ENCODE measurements at regions not wholly inside any gene's neighbourhood (a gene's known extent, or its start where the extent isn't known, plus 50 kb on each side); places are given as distances from the start of the nearest gene placed in this dataset.
"Not testable (repeated sequence)": the region's sequence is repeated elsewhere in the genome, so short reads cannot be mapped to it uniquely, and the experiment has no call there.

DNA sequence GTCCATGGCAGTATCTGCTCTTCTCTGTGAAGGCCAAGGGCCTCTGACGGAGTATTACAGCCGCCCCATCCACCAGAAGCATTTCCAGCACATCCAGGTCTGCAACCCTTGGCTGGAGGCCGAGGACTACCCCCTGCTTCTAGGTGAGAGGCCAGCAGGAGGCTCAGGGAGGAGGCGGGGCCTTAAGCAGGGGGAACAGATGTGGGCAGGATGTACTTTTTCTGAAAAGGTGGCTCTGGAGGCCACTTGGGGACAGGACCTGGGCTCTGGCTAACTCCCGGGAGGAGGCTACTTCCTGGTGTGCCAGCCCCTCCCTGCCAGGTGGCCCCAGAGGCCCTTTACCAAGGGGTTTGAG lies 113.9 kb upstream of the ALDH3B2 start:
- H3K27ac ChIP-seq (ENCODE audit: low read length); H3K9me3 ChIP-seq (ENCODE audit: control insufficient read depth, insufficient read depth, low read depth, low read length); intact Hi-C loops (cut with micrococcal nuclease; ENCODE audit: unreplicated experiment); H3K4me3 ChIP-seq (ENCODE audit: low read depth in 2 of 2, low read length in 2 of 2); H3K27me3 ChIP-seq (ENCODE audit: control insufficient read depth, insufficient read depth, low read length); H3K36me3 ChIP-seq (ENCODE audit: control insufficient read depth, insufficient read depth, low read length); CTCF ChIA-PET; H3K4me1 ChIP-seq (ENCODE audit: control insufficient read depth, insufficient read depth, low read length); POLR2A ChIA-PET; DNase-seq (ENCODE audit: low read depth, low spot score); ATAC-seq; in situ Hi-C loops (cut with HindIII; ENCODE audit: low pct_unique_long_range_greater_than_20kb, low sequenced_read_pairs); BruUV-seq (replicated peaks): not testable (repeated sequence)

DNA sequence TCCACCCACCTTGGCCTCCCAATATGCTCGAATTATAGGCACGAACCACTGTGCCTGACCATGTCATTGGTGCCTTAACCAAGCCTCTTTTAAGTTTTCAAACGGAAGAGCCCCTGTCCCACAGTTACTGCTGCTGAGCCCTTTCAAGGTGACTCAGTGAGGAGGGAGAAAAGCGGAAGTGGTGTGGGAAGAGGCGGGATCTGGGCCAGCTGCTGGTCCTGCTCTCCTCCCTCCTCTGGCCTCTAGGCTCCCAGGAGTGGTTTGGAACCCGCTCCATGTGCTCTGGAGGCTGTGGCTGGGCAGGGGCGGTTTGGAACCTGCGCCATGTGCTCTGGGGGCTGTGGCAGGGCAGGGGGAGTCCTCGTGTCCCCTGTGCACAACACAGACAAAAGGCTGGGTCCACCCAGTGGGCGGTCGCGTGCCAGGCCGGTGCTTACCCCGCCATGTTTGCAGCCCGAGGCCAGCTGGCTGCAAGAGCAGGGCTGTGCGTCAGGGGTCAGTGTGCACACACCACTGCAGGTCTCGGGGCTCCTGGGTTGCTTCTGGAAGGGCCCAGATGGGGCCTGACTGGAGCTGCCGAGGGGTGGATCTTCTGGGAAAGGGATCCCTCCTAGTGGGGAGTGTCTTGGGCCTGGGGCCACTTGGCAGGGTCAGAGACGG lies 113.4 kb upstream of the ALDH3B2 start:
- in situ Hi-C loops (cut with HindIII; ENCODE audit: low pct_unique_long_range_greater_than_20kb, low sequenced_read_pairs); H3K27ac ChIP-seq (ENCODE audit: low read length); DNase-seq (ENCODE audit: low read depth, low spot score); H3K27me3 ChIP-seq (ENCODE audit: control insufficient read depth, insufficient read depth, low read length); BruUV-seq (replicated peaks); CTCF ChIA-PET; H3K4me1 ChIP-seq (ENCODE audit: control insufficient read depth, insufficient read depth, low read length); intact Hi-C loops (cut with micrococcal nuclease; ENCODE audit: unreplicated experiment); ATAC-seq; H3K36me3 ChIP-seq (ENCODE audit: control insufficient read depth, insufficient read depth, low read length); H3K4me3 ChIP-seq (ENCODE audit: low read depth in 2 of 2, low read length in 2 of 2); H3K9me3 ChIP-seq (ENCODE audit: control insufficient read depth, insufficient read depth, low read depth, low read length); POLR2A ChIA-PET: not testable (repeated sequence)

DNA sequence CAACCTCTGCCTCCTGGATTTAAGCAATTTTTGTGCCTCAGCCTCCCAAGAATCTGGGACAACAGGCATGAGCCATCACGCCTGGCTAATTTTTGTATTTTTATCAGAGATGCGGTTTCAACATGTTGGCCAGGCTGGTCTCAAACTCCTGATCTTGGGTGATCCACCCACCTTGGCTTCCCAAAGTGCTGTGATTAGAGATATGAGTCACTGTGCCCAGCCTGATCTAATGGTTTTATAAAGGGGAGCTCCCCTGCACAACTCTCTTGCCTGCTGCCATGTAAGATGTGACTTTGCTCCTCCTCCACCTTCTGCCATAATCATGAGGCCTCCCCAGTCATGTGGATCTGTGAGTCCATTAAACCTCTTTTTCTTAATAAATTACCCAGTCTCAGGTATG lies 107.5 kb upstream of the ALDH3B2 start:
- H3K36me3 ChIP-seq (ENCODE audit: control insufficient read depth, insufficient read depth, low read length); BruUV-seq (replicated peaks); intact Hi-C loops (cut with micrococcal nuclease; ENCODE audit: unreplicated experiment); POLR2A ChIA-PET; H3K4me1 ChIP-seq (ENCODE audit: control insufficient read depth, insufficient read depth, low read length); H3K27me3 ChIP-seq (ENCODE audit: control insufficient read depth, insufficient read depth, low read length); H3K4me3 ChIP-seq (ENCODE audit: low read depth in 2 of 2, low read length in 2 of 2); CTCF ChIA-PET; ATAC-seq; in situ Hi-C loops (cut with HindIII; ENCODE audit: low pct_unique_long_range_greater_than_20kb, low sequenced_read_pairs); DNase-seq (ENCODE audit: low read depth, low spot score); H3K9me3 ChIP-seq (ENCODE audit: control insufficient read depth, insufficient read depth, low read depth, low read length); H3K27ac ChIP-seq (ENCODE audit: low read length): not testable (repeated sequence)

DNA sequence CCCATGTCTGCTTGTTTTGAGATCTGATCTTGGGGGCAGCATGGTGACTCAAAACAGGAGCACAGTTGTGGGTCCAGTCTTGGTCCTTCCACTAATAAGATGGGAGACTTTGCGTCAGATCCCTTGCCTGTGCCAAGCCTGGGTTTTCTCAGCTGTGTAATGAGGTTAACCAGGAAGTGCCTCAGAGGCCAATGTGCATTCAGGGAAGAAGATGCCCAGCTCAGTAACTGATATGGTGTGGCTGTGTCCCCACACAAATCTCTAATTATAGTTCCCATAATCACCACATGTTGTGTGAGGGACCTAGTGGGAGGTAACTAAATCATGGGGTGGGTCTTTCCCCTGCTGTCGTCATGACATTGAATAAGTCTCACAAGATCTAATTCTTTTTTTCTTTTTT lies 107.1 kb upstream of the ALDH3B2 start:
- intact Hi-C loops (cut with micrococcal nuclease; ENCODE audit: unreplicated experiment); H3K4me1 ChIP-seq (ENCODE audit: control insufficient read depth, insufficient read depth, low read length); H3K9me3 ChIP-seq (ENCODE audit: control insufficient read depth, insufficient read depth, low read depth, low read length); H3K4me3 ChIP-seq (ENCODE audit: low read depth in 2 of 2, low read length in 2 of 2); DNase-seq (ENCODE audit: low read depth, low spot score); H3K27me3 ChIP-seq (ENCODE audit: control insufficient read depth, insufficient read depth, low read length); H3K36me3 ChIP-seq (ENCODE audit: control insufficient read depth, insufficient read depth, low read length); POLR2A ChIA-PET; H3K27ac ChIP-seq (ENCODE audit: low read length); BruUV-seq (replicated peaks); CTCF ChIA-PET; in situ Hi-C loops (cut with HindIII; ENCODE audit: low pct_unique_long_range_greater_than_20kb, low sequenced_read_pairs); ATAC-seq: not testable (repeated sequence)

DNA sequence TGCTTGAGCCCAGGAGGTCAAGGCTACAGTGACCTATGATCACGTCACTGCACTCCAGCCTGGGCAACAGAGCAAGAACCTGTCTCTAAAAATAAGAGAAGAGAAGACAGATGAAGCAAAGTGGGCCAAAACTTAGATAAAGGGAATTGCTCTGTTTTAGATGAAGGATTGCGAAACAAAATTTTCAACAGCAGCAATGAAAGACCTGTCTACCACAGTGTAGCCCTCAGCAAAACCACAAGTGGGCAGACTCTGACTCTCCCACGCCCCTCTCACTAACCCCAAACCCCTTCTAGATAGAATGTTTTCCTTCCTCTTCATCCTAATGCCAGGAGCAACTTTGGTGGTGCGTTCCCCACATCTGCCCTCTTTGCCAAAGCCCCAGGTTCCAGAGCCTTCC lies 105.6 kb upstream of the ALDH3B2 start:
- no peaks in the 10 kb centered on the region for H3K9me3 ChIP-seq (ENCODE audit: control insufficient read depth, insufficient read depth, low read depth, low read length)
- H3K27ac ChIP-seq (ENCODE audit: low read length), result no peak overlapping the region
- no peak for ATAC-seq
- DNase-seq (ENCODE audit: low read depth, low spot score), result no peak
- POLR2A ChIA-PET, result no interaction called here
- in situ Hi-C loops (cut with HindIII; ENCODE audit: low pct_unique_long_range_greater_than_20kb, low sequenced_read_pairs) (no loop called here), intact Hi-C loops (cut with micrococcal nuclease; ENCODE audit: unreplicated experiment) (no loop called here)
- no peaks in the 10 kb centered on the region for H3K4me1 ChIP-seq (ENCODE audit: control insufficient read depth, insufficient read depth, low read length)
- H3K27me3 ChIP-seq (ENCODE audit: control insufficient read depth, insufficient read depth, low read length), result peaks cover 3% of the 10 kb centered on the region; the same call in 1 of the 2 replicates
- BruUV-seq (replicated peaks), result no TSS peak
- H3K4me3 ChIP-seq (ENCODE audit: low read depth in 2 of 2, low read length in 2 of 2), result no peak overlapping the region
- no peak for TF ChIP-seq TCF7L2 (IDR thresholded peaks at IDR 0.05; ENCODE audit: low read depth, low read length)
- CTCF ChIA-PET, result no interaction called here
- no peaks in the 10 kb centered on the region for H3K36me3 ChIP-seq (ENCODE audit: control insufficient read depth, insufficient read depth, low read length)

DNA sequence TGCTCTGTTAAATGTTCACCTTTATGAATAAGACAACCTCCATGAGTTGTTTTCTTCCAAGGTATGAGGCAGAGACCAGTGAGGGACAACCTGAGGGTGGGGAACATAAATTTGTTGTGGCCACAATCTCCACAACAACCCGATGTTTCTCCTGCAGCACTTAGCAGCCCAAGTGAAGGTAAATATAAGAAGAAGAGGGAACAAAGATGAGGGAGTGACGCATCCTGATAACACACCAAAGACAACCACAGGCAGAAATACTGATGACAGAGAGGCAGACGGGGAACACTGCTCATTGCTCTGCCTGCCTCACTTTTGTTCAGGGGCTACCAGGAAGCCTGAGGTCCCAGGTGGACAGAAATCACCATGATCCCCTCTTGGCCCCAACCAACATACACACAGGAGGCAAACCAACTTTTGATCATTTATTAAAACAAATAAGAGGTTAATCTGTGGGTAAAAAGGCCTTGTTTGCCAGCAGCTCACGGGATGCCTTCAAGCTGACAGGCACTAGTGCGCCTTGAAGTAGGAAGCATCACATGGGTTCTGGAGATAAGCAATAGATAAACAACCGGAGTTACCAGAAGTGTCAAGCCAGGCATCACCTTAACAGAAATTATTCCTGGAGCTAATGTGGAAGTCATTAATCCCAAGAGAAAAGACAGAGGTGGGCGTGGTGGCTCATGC lies 104.9 kb upstream of the ALDH3B2 start:
- H3K4me3 ChIP-seq (ENCODE audit: low read depth in 2 of 2, low read length in 2 of 2); BruUV-seq (replicated peaks); CTCF ChIA-PET; H3K27me3 ChIP-seq (ENCODE audit: control insufficient read depth, insufficient read depth, low read length); DNase-seq (ENCODE audit: low read depth, low spot score); H3K36me3 ChIP-seq (ENCODE audit: control insufficient read depth, insufficient read depth, low read length); H3K4me1 ChIP-seq (ENCODE audit: control insufficient read depth, insufficient read depth, low read length); ATAC-seq; intact Hi-C loops (cut with micrococcal nuclease; ENCODE audit: unreplicated experiment); in situ Hi-C loops (cut with HindIII; ENCODE audit: low pct_unique_long_range_greater_than_20kb, low sequenced_read_pairs); H3K27ac ChIP-seq (ENCODE audit: low read length); H3K9me3 ChIP-seq (ENCODE audit: control insufficient read depth, insufficient read depth, low read depth, low read length); POLR2A ChIA-PET: not testable (repeated sequence)

Measured in Panc1 (cell line).